Fibroblast of lung (primary cell): ENCODE measurements at regions not wholly inside any gene's neighbourhood (a gene's known extent, or its start where the extent isn't known, plus 50 kb on each side); places are given as distances from the start of the nearest gene placed in this dataset.

ENCODE experiments used
- DNase-seq, 2 donors: peaks; one replicate each; pipeline versions ENCODE4 v3.0.0 to v3.0.0-alpha.2; 2010; ENCODE audit warnings: low read depth in 2 of 2
- H2AFZ ChIP-seq: 2 replicates; pipeline ENCODE4 v1.5.1; 2012; ENCODE audit warnings: low read length, control low read depth, inconsistent platforms
- H3K27ac ChIP-seq: 2 replicates; pipeline ENCODE4 v1.5.1; 2011; ENCODE audit warnings: low read length, control low read depth; ENCODE audit not compliant: insufficient read depth
- H3K27me3 ChIP-seq: 2 replicates; pipeline ENCODE4 v1.5.1; 2011; ENCODE audit warnings: mild to moderate bottlenecking, low read length; ENCODE audit not compliant: control insufficient read depth, insufficient read depth
- H3K36me3 ChIP-seq: 2 replicates; pipeline ENCODE4 v1.5.1; 2011; ENCODE audit warnings: low read length; ENCODE audit not compliant: control insufficient read depth, insufficient read depth
- H3K4me1 ChIP-seq: 2 replicates; pipeline ENCODE4 v1.5.1; 2011; ENCODE audit warnings: low read length; ENCODE audit not compliant: control insufficient read depth, insufficient read depth; ENCODE audit errors: extremely low read depth
- H3K4me2 ChIP-seq: 2 replicates; pipeline ENCODE4 v1.5.1; 2011; ENCODE audit warnings: low read length, control low read depth; ENCODE audit not compliant: insufficient read depth; ENCODE audit errors: extremely low read depth
- H3K4me3 ChIP-seq, 4 experiments: fragments of 200-600 bp in 1 of 4; sonication (generic) in 1 of 4; replicated peaks in 1 of 4; 2 replicates each; pipeline ENCODE4 v1.5.1; 2011 to 2016; ENCODE audit warnings: low read length in 4 of 4, low read depth in 3 of 4, mild to moderate bottlenecking in 3 of 4, control low read depth in 2 of 4, inconsistent platforms in 1 of 4, mixed read lengths in 1 of 4; ENCODE audit not compliant: insufficient read depth in 1 of 4; ENCODE audit errors: control extremely low read depth in 1 of 4
- H3K79me2 ChIP-seq: 2 replicates; pipeline ENCODE4 v1.5.1; 2012; ENCODE audit warnings: mild to moderate bottlenecking, low read length, inconsistent platforms; ENCODE audit not compliant: control insufficient read depth, insufficient read depth
- H3K9ac ChIP-seq: 2 replicates; pipeline ENCODE4 v1.5.1; 2011; ENCODE audit warnings: mild to moderate bottlenecking, low read length, control low read depth; ENCODE audit not compliant: insufficient read depth
- H3K9me3 ChIP-seq: 2 replicates; pipeline ENCODE4 v1.5.1; 2012; ENCODE audit warnings: low read depth, low read length; ENCODE audit not compliant: control insufficient read depth, insufficient read depth
- H4K20me1 ChIP-seq: 2 replicates; pipeline ENCODE4 v1.5.1; 2011; ENCODE audit warnings: low read length; ENCODE audit not compliant: control insufficient read depth, insufficient read depth; ENCODE audit errors: extremely low read depth
- EZH2 ChIP-seq: IDR thresholded peaks from 2 replicates; pipeline ENCODE4 v1.5.1; 2012; ENCODE audit warnings: low read length, control low read depth, mild to moderate bottlenecking; ENCODE audit errors: missing control alignments
- TF ChIP-seq, protein P1 (sequence below), 2 donors: IDR thresholded peaks in 1 of 2; conservative IDR thresholded peaks in 1 of 2; 1 replicate in 1 of 2; 2 replicates in 1 of 2; pipeline ENCODE4 v1.5.1; 2011 to 2012; ENCODE audit warnings: low read length in 2 of 2, control low read depth in 1 of 2, inconsistent platforms in 1 of 2, low read depth in 1 of 2, mild to moderate bottlenecking in 1 of 2

DNA sequence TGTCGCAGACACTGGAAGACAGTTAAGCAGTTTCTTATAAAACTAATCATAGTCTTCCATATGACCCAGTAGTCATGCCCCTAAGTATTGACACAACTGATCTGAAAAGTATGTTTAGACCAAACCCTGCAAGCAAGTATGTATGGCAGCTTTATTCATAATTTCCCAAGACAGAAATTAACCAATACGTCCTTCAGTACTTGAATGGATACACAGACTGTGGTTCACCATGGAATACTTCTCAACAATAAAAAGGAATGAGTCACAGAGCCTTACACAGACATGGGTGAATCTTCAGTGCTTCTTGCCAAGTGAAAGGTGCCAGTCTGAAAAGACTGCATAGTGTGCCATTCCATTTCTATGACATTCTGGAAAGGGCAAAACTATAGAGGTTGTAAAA is 50.2 kb upstream of the AKR1E2 start:
- TF ChIP-seq EZH2, result no peak
- peak in 1 of 2 donors; percentile 70 for DNase-seq
- Histone ChIP-seq H4K20me1 (no peaks in the 10 kb centered on the region), H3K4me2 (no peak overlapping the region), H3K79me2 (no peaks in the 10 kb centered on the region), H3K27me3 (no peaks in the 10 kb centered on the region), H3K27ac (no peak overlapping the region), H3K4me3 (no peak overlapping the region), H3K4me1 (peaks cover 13% of the 10 kb centered on the region), H3K9me3 (no peaks in the 10 kb centered on the region), H2AFZ (no peak overlapping the region), H3K36me3 (no peaks in the 10 kb centered on the region), H3K9ac (no peak overlapping the region)

- H4K20me1 ChIP-seq, result no peaks in the 10 kb centered on the region
- H3K9ac ChIP-seq, result no peak overlapping the region
- H3K9me3 ChIP-seq, result no peaks in the 10 kb centered on the region
- H3K79me2 ChIP-seq, result no peaks in the 10 kb centered on the region
- no peaks in the 10 kb centered on the region for H3K27me3 ChIP-seq
- peak overlapping the region; percentile 65 for H2AFZ ChIP-seq
- no peak for DNase-seq
- H3K4me3 ChIP-seq, result no peak overlapping the region
- no peaks in the 10 kb centered on the region for H3K36me3 ChIP-seq
- TF ChIP-seq, protein P1, sequence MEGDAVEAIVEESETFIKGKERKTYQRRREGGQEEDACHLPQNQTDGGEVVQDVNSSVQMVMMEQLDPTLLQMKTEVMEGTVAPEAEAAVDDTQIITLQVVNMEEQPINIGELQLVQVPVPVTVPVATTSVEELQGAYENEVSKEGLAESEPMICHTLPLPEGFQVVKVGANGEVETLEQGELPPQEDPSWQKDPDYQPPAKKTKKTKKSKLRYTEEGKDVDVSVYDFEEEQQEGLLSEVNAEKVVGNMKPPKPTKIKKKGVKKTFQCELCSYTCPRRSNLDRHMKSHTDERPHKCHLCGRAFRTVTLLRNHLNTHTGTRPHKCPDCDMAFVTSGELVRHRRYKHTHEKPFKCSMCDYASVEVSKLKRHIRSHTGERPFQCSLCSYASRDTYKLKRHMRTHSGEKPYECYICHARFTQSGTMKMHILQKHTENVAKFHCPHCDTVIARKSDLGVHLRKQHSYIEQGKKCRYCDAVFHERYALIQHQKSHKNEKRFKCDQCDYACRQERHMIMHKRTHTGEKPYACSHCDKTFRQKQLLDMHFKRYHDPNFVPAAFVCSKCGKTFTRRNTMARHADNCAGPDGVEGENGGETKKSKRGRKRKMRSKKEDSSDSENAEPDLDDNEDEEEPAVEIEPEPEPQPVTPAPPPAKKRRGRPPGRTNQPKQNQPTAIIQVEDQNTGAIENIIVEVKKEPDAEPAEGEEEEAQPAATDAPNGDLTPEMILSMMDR (conservative IDR thresholded peaks at IDR 0.05 in 1 of 2, IDR thresholded peaks at IDR 0.05 in 1 of 2; ENCODE audit: low read depth in 1 of 2, low read length in 2 of 2), result no peak
- TF ChIP-seq EZH2, result no peak
- H3K4me1 ChIP-seq, result peaks cover 22% of the 10 kb centered on the region
- peak overlapping the region; percentile 81 for H3K4me2 ChIP-seq
- peak overlapping the region; percentile 96 for H3K27ac ChIP-seq
These were observed 53.8 kb upstream of the AKR1E2 start for GRCh38 chr10:4772202-4772570.

GRCh38 chr10:4771554-4772201 is 54.3 kb upstream of the AKR1E2 start:
- peak; percentile 55 to 95 for DNase-seq

More at GRCh38 chr10:4771554-4772201, 54.3 kb upstream of the AKR1E2 start:
- peaks cover 24% of the 10 kb centered on the region for H3K4me1 ChIP-seq
- H3K4me2 ChIP-seq, result peak overlapping the region; percentile 81
- H3K9me3 ChIP-seq, result no peaks in the 10 kb centered on the region
- H3K27ac ChIP-seq, result peak overlapping the region; percentile 96
- H3K79me2 ChIP-seq, result no peaks in the 10 kb centered on the region
- TF ChIP-seq, protein P1 (conservative IDR thresholded peaks at IDR 0.05 in 1 of 2, IDR thresholded peaks at IDR 0.05 in 1 of 2; ENCODE audit: low read depth in 1 of 2, low read length in 2 of 2), result no peak
- TF ChIP-seq EZH2, result no peak
- peak overlapping the region in 1 of 4 experiments; percentile 5 for H3K4me3 ChIP-seq
- no peaks in the 10 kb centered on the region for H3K36me3 ChIP-seq
- H2AFZ ChIP-seq, result peak overlapping the region; percentile 65
- peak overlapping the region; percentile 60 for H3K9ac ChIP-seq
- no peaks in the 10 kb centered on the region for H3K27me3 ChIP-seq
- H4K20me1 ChIP-seq, result no peaks in the 10 kb centered on the region
